ENCODE measurements at regions not wholly inside any gene's neighbourhood (a gene's known extent, or its start where the extent isn't known, plus 50 kb on each side); places are given as distances from the start of the nearest gene placed in this dataset.

DNA sequence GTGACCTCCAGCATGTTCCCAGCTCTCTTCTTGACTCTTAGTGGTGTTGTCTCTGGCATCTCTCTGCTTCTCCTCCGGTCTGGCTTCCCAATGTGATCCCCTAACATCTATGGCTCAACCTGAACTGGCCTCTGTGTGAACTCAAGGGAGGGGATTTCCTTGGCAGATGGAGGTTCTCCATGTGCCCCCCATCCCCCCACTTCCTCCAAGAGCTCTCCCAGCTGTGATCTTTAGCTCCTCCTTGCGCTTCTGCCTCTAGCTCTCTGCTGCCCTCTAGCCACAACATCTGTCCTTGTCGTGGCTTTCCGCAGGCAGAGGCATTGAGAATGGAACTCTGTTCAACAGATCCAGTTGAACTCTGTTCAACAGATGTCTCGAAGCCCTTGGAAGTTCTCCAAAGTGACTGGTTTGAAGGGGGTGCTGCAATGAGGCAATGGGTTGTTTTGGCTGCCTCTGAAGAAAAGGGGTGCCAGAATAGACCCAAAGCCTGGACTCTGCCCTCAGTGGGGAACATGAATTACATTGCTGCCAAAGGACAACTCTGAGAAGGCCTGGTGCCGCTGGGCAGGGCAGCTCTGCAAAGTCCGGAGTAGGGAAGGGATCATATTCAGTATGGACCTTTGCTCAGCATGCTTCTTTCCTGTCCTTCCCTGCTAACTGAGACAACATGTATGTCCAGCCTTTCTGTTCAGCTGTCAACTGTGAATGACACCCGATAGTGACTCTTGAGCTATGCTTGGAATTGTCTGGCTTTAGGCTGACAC, 61.9 kb downstream of the ADM start:
- Histone ChIP-seq H2AFZ (ENCODE audit: low read length) (no peak overlapping the region), H2BK15ac (ENCODE audit: low read depth, low read length) (no peak overlapping the region), H3K27ac (ENCODE audit: insufficient read length, low read depth, low read length) (no peak overlapping the region), H3T11ph (ENCODE audit: low read length) (no peak overlapping the region), H4K5ac (ENCODE audit: insufficient read length, low read depth, low read length) (no peak overlapping the region), H2BK12ac (ENCODE audit: insufficient read length, low read depth, low read length) (peak overlapping the region; percentile 56), H2BK120ac (ENCODE audit: low read depth, low read length, poor library complexity, severe bottlenecking) (no peak overlapping the region), H4K20me1 (ENCODE audit: control insufficient read depth, insufficient read depth, insufficient read length) (peaks cover 4% of the 10 kb centered on the region), H3K23me2 (ENCODE audit: insufficient read length, low read depth, low read length, poor library complexity, severe bottlenecking) (no peaks in the 10 kb centered on the region), H3K79me1 (ENCODE audit: insufficient read depth, low read depth, low read length, poor library complexity, severe bottlenecking) (no peaks in the 10 kb centered on the region), H3K23ac (ENCODE audit: insufficient read length, low read depth, low read length) (no peak overlapping the region), H3K27me3 (ENCODE audit: insufficient read depth, low read length) (no peaks in the 10 kb centered on the region), H3K9ac (ENCODE audit: extremely low read depth, insufficient read length, low read length) (no peak overlapping the region), H3K14ac (ENCODE audit: insufficient read depth, low read length) (peak overlapping the region; percentile 70), H2BK20ac (ENCODE audit: low read depth, low read length, poor library complexity, severe bottlenecking) (no peak overlapping the region), H4K8ac (replicated peaks; ENCODE audit: insufficient read length, low read depth, low read length) (no peak overlapping the region), H3K56ac (ENCODE audit: insufficient read length, low read depth, low read length) (no peak overlapping the region), H3K4ac (ENCODE audit: low read depth, low read length) (no peak overlapping the region), H2BK5ac (ENCODE audit: insufficient read length, low read length) (no peak overlapping the region), H3K4me1 (ENCODE audit: insufficient read depth, low read length) (peaks cover 2% of the 10 kb centered on the region), H3K18ac (ENCODE audit: insufficient read length, low read depth, low read length) (peak overlapping the region; percentile 11), H3K9me3 (ENCODE audit: control insufficient read depth, low read depth, low read length) (no peaks in the 10 kb centered on the region), H3K79me2 (ENCODE audit: insufficient read depth, low read length) (no peaks in the 10 kb centered on the region), H4K91ac (ENCODE audit: insufficient read length, low read depth, low read length) (no peak overlapping the region), H3K4me2 (ENCODE audit: insufficient read depth, insufficient read length, low read length) (no peak overlapping the region), H2AK5ac (ENCODE audit: insufficient read length, low read length) (no peak overlapping the region)
- Mint-ChIP-seq H3K9me3 (peaks cover 5 to 15% of the 10 kb centered on the region in 2 experiments), H3K4me1 (peaks cover 12% of the 10 kb centered on the region in 2 experiments), H3K36me3 (ENCODE audit: insufficient read depth in 1 of 3, low read depth in 3 of 3) (peaks cover 0 to 29% (median 13%) of the 10 kb centered on the region in 3 experiments; a peak in 6 of 7 replicates), H3K27me3 (ENCODE audit: low read depth) (no peaks in the 10 kb centered on the region; the same call in 1 of the 2 replicates), H3K27ac (peak overlapping the region in 2 of 3 experiments; percentile 34 to 36; a peak in 5 of 7 replicates), H3K4me3 (peak overlapping the region in 1 of 2 experiments; percentile 7; a peak in 2 of 5 replicates)
- WGBS (ENCODE audit: extremely low coverage, insufficient read length, low lambda C conversion rate): no CpG with 5 or more reads among the region's 8 CpGs
- DNase-seq: peak; percentile 93
- TF ChIP-seq, protein P1, sequence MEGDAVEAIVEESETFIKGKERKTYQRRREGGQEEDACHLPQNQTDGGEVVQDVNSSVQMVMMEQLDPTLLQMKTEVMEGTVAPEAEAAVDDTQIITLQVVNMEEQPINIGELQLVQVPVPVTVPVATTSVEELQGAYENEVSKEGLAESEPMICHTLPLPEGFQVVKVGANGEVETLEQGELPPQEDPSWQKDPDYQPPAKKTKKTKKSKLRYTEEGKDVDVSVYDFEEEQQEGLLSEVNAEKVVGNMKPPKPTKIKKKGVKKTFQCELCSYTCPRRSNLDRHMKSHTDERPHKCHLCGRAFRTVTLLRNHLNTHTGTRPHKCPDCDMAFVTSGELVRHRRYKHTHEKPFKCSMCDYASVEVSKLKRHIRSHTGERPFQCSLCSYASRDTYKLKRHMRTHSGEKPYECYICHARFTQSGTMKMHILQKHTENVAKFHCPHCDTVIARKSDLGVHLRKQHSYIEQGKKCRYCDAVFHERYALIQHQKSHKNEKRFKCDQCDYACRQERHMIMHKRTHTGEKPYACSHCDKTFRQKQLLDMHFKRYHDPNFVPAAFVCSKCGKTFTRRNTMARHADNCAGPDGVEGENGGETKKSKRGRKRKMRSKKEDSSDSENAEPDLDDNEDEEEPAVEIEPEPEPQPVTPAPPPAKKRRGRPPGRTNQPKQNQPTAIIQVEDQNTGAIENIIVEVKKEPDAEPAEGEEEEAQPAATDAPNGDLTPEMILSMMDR (conservative IDR thresholded peaks at IDR 0.05): peak; percentile 97

All from H9 (cell line).